ENCODE measurements at regions not wholly inside any gene's neighbourhood (a gene's known extent, or its start where the extent isn't known, plus 50 kb on each side); places are given as distances from the start of the nearest gene placed in this dataset.

DNA sequence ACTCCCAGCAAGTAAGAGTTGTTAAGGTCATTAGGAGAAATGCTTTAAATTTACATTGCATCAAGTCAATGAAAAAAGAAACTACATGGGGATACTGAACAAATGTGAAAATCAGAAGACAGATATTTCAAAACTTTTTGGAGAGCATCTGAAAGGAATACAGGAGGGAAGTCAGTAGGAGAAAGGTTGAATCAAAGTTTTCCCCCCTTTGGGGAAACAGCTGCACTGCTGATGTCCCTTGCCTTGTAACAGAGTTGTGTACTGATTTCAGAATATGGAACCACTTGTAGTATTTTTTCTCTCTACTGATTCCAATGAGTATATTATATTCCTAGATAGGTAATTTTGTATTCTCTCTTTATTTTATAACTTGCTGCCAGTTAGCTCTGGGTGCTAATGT is 592.5 kb upstream of the ZEB2 start:
- DNase-seq (ENCODE audit: low read depth), result no peak
- no peak overlapping the region for H3K4me3 ChIP-seq (ENCODE audit: low read length)
- TF ChIP-seq, protein P1, sequence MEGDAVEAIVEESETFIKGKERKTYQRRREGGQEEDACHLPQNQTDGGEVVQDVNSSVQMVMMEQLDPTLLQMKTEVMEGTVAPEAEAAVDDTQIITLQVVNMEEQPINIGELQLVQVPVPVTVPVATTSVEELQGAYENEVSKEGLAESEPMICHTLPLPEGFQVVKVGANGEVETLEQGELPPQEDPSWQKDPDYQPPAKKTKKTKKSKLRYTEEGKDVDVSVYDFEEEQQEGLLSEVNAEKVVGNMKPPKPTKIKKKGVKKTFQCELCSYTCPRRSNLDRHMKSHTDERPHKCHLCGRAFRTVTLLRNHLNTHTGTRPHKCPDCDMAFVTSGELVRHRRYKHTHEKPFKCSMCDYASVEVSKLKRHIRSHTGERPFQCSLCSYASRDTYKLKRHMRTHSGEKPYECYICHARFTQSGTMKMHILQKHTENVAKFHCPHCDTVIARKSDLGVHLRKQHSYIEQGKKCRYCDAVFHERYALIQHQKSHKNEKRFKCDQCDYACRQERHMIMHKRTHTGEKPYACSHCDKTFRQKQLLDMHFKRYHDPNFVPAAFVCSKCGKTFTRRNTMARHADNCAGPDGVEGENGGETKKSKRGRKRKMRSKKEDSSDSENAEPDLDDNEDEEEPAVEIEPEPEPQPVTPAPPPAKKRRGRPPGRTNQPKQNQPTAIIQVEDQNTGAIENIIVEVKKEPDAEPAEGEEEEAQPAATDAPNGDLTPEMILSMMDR (conservative IDR thresholded peaks at IDR 0.05; ENCODE audit: low read depth, low read length), result no peak

DNA sequence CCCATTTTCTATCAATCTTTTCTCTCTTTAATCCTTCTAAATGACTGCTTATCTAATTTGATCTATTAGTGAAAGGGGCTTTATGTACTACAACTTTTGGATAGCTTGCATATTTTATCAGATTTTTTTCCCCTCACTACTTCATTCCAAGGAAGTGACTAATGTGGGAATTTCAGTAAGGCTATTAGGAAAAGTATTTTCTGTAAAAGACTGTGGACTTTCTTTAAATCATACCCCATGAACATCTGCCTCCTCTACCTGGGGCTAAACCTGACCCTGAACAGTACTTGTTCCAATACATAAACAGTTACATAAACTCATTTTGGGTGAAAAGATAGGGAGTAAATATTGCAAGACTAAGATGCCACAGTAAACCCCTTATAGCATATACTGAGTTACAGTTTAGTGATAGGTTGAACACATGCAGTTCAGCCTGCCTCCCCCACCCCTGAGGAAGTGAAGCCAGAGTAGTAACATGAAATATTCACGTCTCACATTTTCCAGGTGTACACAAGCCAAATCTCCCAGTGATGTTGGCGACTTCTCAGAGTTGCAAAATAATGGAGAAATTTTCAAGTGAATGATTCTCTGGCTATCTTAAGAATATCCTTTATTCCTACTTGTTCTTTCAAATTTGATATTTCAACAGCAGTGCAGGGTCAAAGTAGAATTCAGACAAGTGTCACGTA is 590.9 kb upstream of the ZEB2 start:
- TF ChIP-seq, protein P1 (conservative IDR thresholded peaks at IDR 0.05; ENCODE audit: low read depth, low read length), result no peak
- no peak overlapping the region for H3K4me3 ChIP-seq (ENCODE audit: low read length)
- peak; percentile 54 for DNase-seq (ENCODE audit: low read depth)

DNA sequence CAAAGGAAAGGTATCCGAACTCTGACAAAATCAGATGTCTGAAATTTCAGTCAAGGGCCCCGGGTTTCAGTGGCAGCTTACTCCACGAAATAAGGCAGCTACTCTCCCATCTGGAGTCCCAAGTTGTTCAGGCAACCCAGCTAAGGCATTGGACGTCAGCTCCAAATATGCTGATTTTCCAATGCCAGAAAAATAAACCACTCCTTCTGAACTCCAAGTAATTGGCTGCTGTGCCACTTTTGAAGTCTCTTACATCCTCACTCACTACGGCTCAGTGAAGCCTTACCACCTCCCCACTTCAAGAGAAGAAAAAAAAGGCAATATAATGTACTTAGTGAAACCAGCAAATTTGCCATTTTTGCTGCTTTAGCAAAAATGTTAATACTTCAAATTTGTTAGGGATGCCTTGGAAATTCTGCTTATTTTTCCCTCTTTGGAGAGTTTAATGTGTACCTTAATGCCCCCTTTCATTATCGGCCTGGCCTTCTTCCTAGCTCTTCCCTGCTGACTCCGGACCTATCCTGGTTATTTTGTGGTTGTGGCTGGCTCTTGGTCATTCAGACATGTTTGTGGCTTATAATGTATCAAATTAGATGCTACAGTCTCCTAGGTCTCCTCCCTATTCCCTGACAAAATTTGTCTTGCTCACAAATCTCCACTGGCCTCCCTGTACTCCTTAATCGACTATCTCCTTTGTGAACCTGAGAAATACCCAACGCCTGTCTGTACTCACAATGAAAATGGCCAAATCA is 589.2 kb upstream of the ZEB2 start:
- TF ChIP-seq, protein P1 (conservative IDR thresholded peaks at IDR 0.05; ENCODE audit: low read depth, low read length), result no peak
- no peak overlapping the region for H3K4me3 ChIP-seq (ENCODE audit: low read length)
- no peak for DNase-seq (ENCODE audit: low read depth)

DNA sequence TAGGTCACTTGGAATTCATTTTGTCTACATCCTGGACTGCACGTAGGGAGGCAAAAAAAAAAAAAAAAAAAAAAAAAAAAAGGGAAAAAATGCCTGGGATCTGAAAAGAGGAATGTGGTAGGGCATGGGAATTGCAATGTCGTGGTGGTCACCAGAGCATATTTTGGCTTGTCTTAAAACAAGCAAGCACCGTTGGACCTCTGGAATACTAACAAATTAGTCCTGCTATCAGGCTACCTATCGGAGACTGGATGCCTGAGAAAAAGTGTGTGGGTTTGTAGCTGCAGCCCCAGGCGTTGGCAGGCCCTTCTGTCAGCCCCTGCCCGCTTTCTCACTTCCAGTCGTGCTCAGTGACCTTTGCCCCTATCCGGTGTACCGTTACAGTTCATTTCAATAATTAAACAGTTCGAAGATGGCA is 588.5 kb upstream of the ZEB2 start:
- no peak overlapping the region for H3K4me3 ChIP-seq (ENCODE audit: low read length)
- no peak for DNase-seq (ENCODE audit: low read depth)
- TF ChIP-seq, protein P1 (conservative IDR thresholded peaks at IDR 0.05; ENCODE audit: low read depth, low read length), result no peak

GRCh38 chr2:145106293-145106692 is 586.4 kb upstream of the ZEB2 start:
- no peak for DNase-seq (ENCODE audit: low read depth)
- H3K4me3 ChIP-seq (ENCODE audit: low read length), result no peak overlapping the region
- TF ChIP-seq, protein P1 (conservative IDR thresholded peaks at IDR 0.05; ENCODE audit: low read depth, low read length), result no peak

GRCh38 chr2:145102706-145103105 is 582.8 kb upstream of the ZEB2 start:
- TF ChIP-seq, protein P1 (conservative IDR thresholded peaks at IDR 0.05; ENCODE audit: low read depth, low read length), result no peak
- DNase-seq (ENCODE audit: low read depth), result no peak
- no peak overlapping the region for H3K4me3 ChIP-seq (ENCODE audit: low read length)

DNA sequence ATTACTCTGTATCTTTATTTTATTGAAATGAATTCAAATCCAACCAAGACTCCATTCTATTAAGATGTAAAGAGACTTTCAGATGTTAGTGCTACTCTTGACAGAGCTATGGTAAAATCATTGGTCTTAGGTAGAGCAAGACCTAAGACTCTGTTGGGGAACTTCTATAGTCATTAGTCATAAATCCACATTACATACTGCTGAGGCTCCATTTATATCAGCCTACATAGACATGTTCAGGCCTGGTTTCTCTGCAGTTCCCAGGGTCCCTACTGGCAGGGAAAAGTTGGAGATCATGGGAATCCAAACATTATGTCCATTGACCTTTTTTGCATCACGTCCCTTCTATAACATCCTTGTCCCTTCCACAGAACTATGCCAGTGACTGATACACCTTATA is 580.4 kb upstream of the ZEB2 start:
- DNase-seq (ENCODE audit: low read depth), result no peak

More for the DNA sequence above, 580.4 kb upstream of the ZEB2 start:
- TF ChIP-seq, protein P1 (conservative IDR thresholded peaks at IDR 0.05; ENCODE audit: low read depth, low read length), result no peak
- H3K4me3 ChIP-seq (ENCODE audit: low read length), result no peak overlapping the region
